HG02763 (cell line): ENCODE measurements at regions not wholly inside any gene's neighbourhood (a gene's known extent, or its start where the extent isn't known, plus 50 kb on each side); places are given as distances from the start of the nearest gene placed in this dataset.
"Not testable (repeated sequence)": the region's sequence is repeated elsewhere in the genome, so short reads cannot be mapped to it uniquely, and the experiment has no call there.

ENCODE experiments used
- ATAC-seq: cut with Tn5 transposase; IDR thresholded peaks from one replicate; pipeline ENCODE4 v1.9.1; 2021; ENCODE audit warnings: mild to moderate bottlenecking, moderate library complexity; ENCODE audit not compliant: unreplicated experiment

DNA sequence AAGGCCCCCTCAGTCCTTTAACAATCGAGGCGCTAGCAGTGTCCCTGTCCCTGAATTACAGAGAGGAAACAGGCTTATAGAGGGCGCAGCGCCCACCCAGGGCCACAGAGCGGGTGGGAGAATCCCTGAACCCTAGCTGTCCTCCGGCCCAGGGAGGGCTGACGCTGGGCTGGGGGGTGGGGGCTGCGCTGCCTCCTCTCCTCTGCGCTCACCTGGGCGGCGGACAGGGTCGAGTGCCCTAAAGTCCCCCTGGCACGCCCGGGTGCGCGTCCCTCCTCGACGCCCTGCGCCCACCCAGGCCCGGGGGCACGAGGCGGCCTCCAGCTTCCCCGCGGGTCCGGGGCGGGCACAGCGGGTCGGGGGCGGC lies 200.4 kb upstream of the N4BP1 start:
- ATAC-seq, result no peak

GRCh38 chr16:48790151-48790550 lies 180.2 kb upstream of the N4BP1 start:
- ATAC-seq, result no peak

DNA sequence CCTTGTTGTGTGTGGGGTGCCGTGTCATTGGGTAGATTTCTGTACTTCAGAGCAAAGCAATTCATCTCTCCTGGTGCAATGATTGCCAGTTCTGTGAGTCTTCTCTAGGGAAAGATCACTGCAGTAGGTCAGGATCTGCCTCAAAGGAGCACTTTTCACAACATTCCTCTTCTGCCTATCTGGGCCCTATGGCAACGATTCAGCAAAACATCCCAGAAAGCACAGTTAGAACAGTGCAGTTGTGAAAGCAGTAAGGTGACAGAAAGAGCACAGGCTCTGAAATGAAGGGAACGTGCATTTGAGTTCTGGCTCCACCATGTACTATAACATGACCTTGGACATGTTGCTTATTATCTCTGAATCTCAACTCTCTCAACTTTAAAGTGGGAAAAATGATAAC lies 178.5 kb upstream of the N4BP1 start:
- ATAC-seq, result no peak

- ATAC-seq, result no peak
These were observed 135.6 kb upstream of the N4BP1 start for GRCh38 chr16:48745541-48745940.

GRCh38 chr16:48740964-48741363 lies 131.0 kb upstream of the N4BP1 start:
- ATAC-seq, result no peak

DNA sequence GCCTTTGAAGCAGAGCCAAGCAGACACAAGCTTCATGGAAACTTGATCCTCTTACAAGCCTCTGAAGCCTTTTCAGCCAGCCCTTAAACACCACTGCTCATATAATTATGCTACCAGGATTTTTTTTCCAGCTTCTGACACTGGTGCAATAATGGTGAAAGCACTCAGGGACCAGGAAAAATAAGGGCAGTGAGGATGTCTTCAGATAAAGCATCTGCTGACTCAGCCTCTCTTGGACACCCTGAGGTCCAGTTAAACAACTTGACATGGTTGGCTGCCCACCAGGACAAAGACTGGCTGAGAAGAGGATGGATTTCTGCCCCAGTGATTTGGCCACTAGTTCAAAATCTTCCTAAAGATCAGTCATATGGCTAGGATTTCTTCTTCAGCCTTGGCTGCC lies 124.2 kb upstream of the N4BP1 start:
- no peak for ATAC-seq

DNA sequence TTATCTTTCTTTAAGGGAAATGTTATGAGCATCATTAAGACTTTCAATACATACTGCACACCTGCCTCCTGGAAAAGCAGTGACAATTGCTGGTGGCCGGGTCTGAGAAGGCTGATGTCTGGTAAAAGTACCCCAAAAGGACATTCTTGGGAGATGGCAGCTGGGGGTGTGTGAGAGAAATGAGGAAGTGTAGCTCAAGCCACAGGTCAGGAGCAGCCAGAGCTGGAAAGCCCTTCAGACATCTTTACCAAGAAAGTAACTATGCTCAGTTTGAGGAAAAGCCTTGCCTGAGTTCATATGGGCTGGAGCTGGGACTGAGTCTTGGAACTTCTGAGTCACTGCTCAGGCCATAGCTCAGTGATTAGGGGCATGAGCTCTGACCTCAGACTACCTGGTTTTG lies 94.7 kb upstream of the N4BP1 start:
- no peak for ATAC-seq

GRCh38 chr16:48687421-48688038 lies 77.5 kb upstream of the N4BP1 start:
- ATAC-seq, result no peak

- no peak for ATAC-seq
These were observed 74.2 kb upstream of the N4BP1 start for GRCh38 chr16:48684148-48684547.

DNA sequence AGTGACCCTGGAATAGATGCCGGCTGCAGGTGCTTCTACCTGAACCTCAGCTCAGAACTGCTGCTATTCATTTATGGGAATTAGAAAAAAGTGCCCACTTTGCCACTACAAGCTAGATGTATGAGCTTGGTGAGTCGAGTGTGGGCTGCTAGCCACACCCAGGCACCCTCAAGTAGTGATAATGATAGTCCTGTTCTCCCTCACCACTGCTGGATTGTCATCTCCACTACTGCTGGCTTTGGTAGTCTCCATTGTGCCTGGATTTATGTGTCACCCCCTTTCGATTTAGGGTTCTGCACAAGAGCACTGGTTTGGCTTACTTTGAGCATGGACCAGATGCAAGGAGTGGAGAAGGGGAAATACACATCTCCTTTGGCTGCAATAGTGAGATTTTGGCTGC lies 73.0 kb upstream of the N4BP1 start:
- no peak for ATAC-seq

GRCh38 chr16:48681520-48681919 lies 71.5 kb upstream of the N4BP1 start:
- no peak for ATAC-seq

DNA sequence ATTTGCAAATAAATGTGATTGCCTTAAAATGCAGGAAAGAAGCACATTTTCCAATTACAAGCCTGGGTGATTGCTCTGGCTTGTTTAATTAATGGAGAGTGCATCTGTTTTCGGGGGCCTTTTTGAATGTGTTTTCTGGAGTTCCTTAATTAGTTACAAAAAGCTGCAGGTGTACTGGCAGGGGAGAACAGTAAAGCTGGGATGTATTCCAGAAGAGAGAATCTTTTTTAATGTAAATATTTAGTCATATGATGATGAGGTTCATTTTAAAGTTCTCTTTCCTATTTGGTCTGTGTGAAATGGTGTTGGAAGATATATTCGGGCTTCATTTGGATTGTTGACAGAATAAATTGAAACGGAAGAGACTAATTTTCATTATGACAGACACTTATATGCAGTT lies 70.9 kb upstream of the N4BP1 start:
- no peak for ATAC-seq

DNA sequence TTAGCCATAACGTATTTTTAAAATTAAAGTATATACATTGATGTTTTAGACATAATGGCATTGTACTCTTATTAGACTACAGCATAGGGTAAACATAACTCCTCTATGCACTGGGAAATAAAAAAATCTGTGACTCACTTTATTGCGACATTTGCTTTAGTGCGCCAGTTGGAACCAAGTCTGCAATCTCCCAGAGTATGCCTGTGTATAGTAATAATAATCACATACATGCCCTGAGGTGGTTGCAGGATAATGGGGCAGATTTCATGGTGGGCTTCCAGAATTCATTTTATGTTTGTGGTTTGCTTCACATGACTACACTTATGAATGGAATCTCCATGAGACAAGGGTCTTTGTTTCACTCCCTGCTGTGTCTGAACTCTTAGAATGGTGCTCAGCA lies 66.9 kb upstream of the N4BP1 start:
- ATAC-seq, result no peak

- ATAC-seq, result not testable (repeated sequence)
These were observed 58.2 kb upstream of the N4BP1 start for GRCh38 chr16:48668184-48668583.

- no peak for ATAC-seq
These were observed 50.0 kb upstream of the N4BP1 start for GRCh38 chr16:48659940-48660339.
